RWPE2 (cell line): ENCODE measurements at regions not wholly inside any gene's neighbourhood (a gene's known extent, or its start where the extent isn't known, plus 50 kb on each side); places are given as distances from the start of the nearest gene placed in this dataset.

Experiments
- ATAC-seq: fragments of 200-7000 bp; cut with Tn5 transposase; 3 replicates; pipeline ENCODE4 v1.9.1; 2021; ENCODE audit warnings: low read depth
- DNase-seq: peaks from one replicate; pipeline ENCODE4 v3.0.0-alpha.2; 2020; ENCODE audit warnings: low spot score
- H3K27ac ChIP-seq: fragments of 450-650 bp; 2 replicates; pipeline ENCODE4 v1.5.1; 2017; ENCODE audit warnings: mild to moderate bottlenecking; ENCODE audit not compliant: poor library complexity, severe bottlenecking
- H3K27me3 ChIP-seq: fragments of 250-450 bp; sonication (Bioruptor Pico); 2 replicates; pipeline ENCODE4 v1.5.1; 2021; ENCODE audit warnings: mild to moderate bottlenecking, moderate library complexity; ENCODE audit not compliant: insufficient read depth, poor library complexity, severe bottlenecking
- H3K36me3 ChIP-seq: fragments of 250-450 bp; sonication (Bioruptor Pico); 2 replicates; pipeline ENCODE4 v1.5.1; 2020; ENCODE audit warnings: low read depth, mild to moderate bottlenecking, moderate library complexity
- H3K4me1 ChIP-seq: fragments of 250-450 bp; sonication (Bioruptor Pico); 2 replicates; pipeline ENCODE4 v1.5.1; 2021; ENCODE audit warnings: mild to moderate bottlenecking, moderate library complexity; ENCODE audit not compliant: insufficient read depth, poor library complexity, severe bottlenecking
- H3K4me3 ChIP-seq: fragments of 250-450 bp; sonication (Bioruptor Pico); 2 replicates; pipeline ENCODE4 v1.5.1; 2021; ENCODE audit warnings: mild to moderate bottlenecking, moderate library complexity; ENCODE audit not compliant: severe bottlenecking
- H3K9me3 ChIP-seq: fragments of 250-450 bp; sonication (Bioruptor Pico); 2 replicates; pipeline ENCODE4 v1.5.1; 2021; ENCODE audit warnings: mild to moderate bottlenecking, moderate library complexity; ENCODE audit not compliant: severe bottlenecking
- TF ChIP-seq, protein P1 (sequence below): fragments of 450-650 bp; IDR thresholded peaks from one replicate; pipeline ENCODE4 v1.5.1; 2017; ENCODE audit warnings: mild to moderate bottlenecking, moderate library complexity; ENCODE audit not compliant: poor library complexity, severe bottlenecking

- H3K4me3 ChIP-seq, result no peak overlapping the region
- TF ChIP-seq, protein P1, sequence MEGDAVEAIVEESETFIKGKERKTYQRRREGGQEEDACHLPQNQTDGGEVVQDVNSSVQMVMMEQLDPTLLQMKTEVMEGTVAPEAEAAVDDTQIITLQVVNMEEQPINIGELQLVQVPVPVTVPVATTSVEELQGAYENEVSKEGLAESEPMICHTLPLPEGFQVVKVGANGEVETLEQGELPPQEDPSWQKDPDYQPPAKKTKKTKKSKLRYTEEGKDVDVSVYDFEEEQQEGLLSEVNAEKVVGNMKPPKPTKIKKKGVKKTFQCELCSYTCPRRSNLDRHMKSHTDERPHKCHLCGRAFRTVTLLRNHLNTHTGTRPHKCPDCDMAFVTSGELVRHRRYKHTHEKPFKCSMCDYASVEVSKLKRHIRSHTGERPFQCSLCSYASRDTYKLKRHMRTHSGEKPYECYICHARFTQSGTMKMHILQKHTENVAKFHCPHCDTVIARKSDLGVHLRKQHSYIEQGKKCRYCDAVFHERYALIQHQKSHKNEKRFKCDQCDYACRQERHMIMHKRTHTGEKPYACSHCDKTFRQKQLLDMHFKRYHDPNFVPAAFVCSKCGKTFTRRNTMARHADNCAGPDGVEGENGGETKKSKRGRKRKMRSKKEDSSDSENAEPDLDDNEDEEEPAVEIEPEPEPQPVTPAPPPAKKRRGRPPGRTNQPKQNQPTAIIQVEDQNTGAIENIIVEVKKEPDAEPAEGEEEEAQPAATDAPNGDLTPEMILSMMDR, result no peak
- no peaks in the 10 kb centered on the region for H3K27me3 ChIP-seq
- H3K4me1 ChIP-seq, result no peaks in the 10 kb centered on the region
- no peaks in the 10 kb centered on the region for H3K9me3 ChIP-seq
- ATAC-seq, result no peak
- no peak for DNase-seq
- H3K27ac ChIP-seq, result no peak overlapping the region
- no peaks in the 10 kb centered on the region for H3K36me3 ChIP-seq
Observed at GRCh38 chr2:402721-403120, 114.8 kb upstream of the ALKAL2 start.

GRCh38 chr2:402206-402605 is 114.3 kb upstream of the ALKAL2 start:
- TF ChIP-seq, protein P1, result no peak

DNA sequence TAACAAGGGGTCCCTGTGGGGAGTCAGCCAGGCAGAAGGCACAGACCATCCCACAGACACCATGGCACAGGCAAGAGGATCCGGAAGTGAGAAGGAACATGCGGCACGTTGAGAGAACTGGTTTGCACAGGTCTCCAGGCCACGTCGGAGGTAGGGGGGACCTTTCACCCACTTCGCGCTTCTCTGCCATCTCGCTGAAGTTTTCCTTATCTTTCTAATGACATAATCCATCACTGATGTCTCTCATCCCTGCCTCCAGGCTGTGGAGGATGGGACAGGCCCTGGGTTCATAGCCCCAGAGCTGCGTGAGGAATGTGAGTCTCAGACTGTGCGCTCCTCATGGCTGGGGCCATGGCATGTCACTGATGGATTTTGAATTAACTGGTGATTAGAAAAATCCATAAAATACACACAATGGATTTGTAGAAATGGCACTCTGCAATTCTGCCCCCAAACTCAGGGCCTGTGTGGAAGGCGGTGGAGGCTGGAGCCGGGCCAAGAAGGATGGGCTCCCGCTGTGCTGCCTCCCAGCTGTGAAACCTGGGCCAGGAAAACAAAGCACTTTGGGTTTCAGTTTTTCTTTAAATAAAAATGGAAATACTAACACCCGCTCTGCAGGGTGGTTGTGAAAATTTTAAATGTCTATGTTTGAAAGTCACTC is 113.3 kb upstream of the ALKAL2 start:
- H3K9me3 ChIP-seq, result no peaks in the 10 kb centered on the region
- H3K27ac ChIP-seq, result no peak overlapping the region
- no peak for ATAC-seq
- H3K4me3 ChIP-seq, result no peak overlapping the region
- no peaks in the 10 kb centered on the region for H3K36me3 ChIP-seq
- H3K4me1 ChIP-seq, result no peaks in the 10 kb centered on the region
- no peaks in the 10 kb centered on the region for H3K27me3 ChIP-seq
- TF ChIP-seq, protein P1, result no peak
- no peak for DNase-seq

More at GRCh38 chr2:402206-402605, 114.3 kb upstream of the ALKAL2 start:
- ATAC-seq (no peak), DNase-seq (no peak)
- H3K4me1 ChIP-seq, result no peaks in the 10 kb centered on the region
- no peak overlapping the region for H3K27ac ChIP-seq
- no peaks in the 10 kb centered on the region for H3K36me3 ChIP-seq
- no peaks in the 10 kb centered on the region for H3K27me3 ChIP-seq
- no peaks in the 10 kb centered on the region for H3K9me3 ChIP-seq
- no peak overlapping the region for H3K4me3 ChIP-seq

GRCh38 chr2:397926-398325 is 110.0 kb upstream of the ALKAL2 start:
- no peak for ATAC-seq
- Histone ChIP-seq H3K36me3 (no peaks in the 10 kb centered on the region), H3K27me3 (no peaks in the 10 kb centered on the region), H3K9me3 (no peaks in the 10 kb centered on the region), H3K27ac (no peak overlapping the region), H3K4me3 (no peak overlapping the region), H3K4me1 (peaks cover 3% of the 10 kb centered on the region)
- TF ChIP-seq, protein P1, result no peak
- no peak for DNase-seq

DNA sequence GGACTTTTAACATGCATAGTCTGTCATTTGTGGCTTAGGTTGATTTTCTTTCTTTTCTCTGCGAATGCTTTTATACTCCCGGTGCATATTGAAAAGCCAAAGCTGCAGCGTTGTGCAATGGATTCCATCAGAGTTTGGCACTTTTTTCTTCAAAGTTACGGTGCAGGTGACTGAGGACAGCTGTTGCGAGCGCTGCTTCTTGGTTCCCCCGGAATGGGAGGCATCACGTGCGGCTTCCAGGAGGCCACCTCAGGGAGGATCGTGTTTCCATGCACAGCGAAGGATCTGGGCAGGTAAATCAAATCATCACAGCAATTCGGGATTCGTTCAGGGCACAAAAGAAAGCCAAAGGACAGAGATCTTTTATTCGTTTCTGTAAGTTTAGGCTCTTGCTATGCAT is 109.6 kb upstream of the ALKAL2 start:
- Histone ChIP-seq H3K9me3 (no peaks in the 10 kb centered on the region), H3K4me1 (peaks cover 3% of the 10 kb centered on the region), H3K27ac (no peak overlapping the region), H3K27me3 (no peaks in the 10 kb centered on the region), H3K36me3 (no peaks in the 10 kb centered on the region), H3K4me3 (no peak overlapping the region)
- no peak for DNase-seq
- ATAC-seq, result no peak
- TF ChIP-seq, protein P1, result no peak
